Thoracic aorta (tissue), 2 donors: ENCODE measurements at regions not wholly inside any gene's neighbourhood (a gene's known extent, or its start where the extent isn't known, plus 50 kb on each side); places are given as distances from the start of the nearest gene placed in this dataset.

ENCODE experiments used
- ATAC-seq: fragments of 150-250 bp; one replicate; pipeline ENCODE4 v1.8.0; 2017; ENCODE audit warnings: low read depth; ENCODE audit not compliant: insufficient number of reproducible peaks, low FRiP score
- DNase-seq: peaks from one replicate; pipeline ENCODE4 v3.0.0-alpha.2; 2020; ENCODE audit warnings: low spot score
- H3K27ac ChIP-seq, 2 donors: fragments of 200-600 bp; sonication (generic); 1 replicate in 1 of 2; 2 replicates in 1 of 2; pipeline ENCODE4 v1.5.1; 2016; ENCODE audit warnings: mild to moderate bottlenecking in 2 of 2, moderate library complexity in 2 of 2
- H3K27me3 ChIP-seq: fragments of 200-600 bp; sonication (generic); replicated peaks from 2 replicates; pipeline ENCODE4 v1.6.0; 2016; ENCODE audit warnings: mild to moderate bottlenecking; ENCODE audit not compliant: insufficient read depth
- H3K36me3 ChIP-seq: fragments of 200-600 bp; sonication (generic); one replicate; pipeline ENCODE4 v1.5.1; 2016
- H3K4me1 ChIP-seq, 2 donors: fragments of 200-600 bp; sonication (generic); 1 replicate in 1 of 2; 2 replicates in 1 of 2; pipeline versions ENCODE4 v1.5.1 to v1.6.0; 2016; ENCODE audit warnings: low read depth in 2 of 2, mild to moderate bottlenecking in 1 of 2; ENCODE audit not compliant: control insufficient read depth in 1 of 2
- H3K4me3 ChIP-seq: fragments of 200-600 bp; sonication (generic); 2 replicates; pipeline ENCODE4 v1.5.1; 2016; ENCODE audit warnings: mild to moderate bottlenecking
- H3K9me3 ChIP-seq: fragments of 200-600 bp; sonication (generic); 2 replicates; pipeline ENCODE4 v1.5.1; 2016
- TF ChIP-seq, protein P1 (sequence below): fragments of 200-600 bp; sonication (generic); IDR thresholded peaks from one replicate; pipeline ENCODE4 v1.5.1; 2019; ENCODE audit warnings: antibody characterized with exemption

DNA sequence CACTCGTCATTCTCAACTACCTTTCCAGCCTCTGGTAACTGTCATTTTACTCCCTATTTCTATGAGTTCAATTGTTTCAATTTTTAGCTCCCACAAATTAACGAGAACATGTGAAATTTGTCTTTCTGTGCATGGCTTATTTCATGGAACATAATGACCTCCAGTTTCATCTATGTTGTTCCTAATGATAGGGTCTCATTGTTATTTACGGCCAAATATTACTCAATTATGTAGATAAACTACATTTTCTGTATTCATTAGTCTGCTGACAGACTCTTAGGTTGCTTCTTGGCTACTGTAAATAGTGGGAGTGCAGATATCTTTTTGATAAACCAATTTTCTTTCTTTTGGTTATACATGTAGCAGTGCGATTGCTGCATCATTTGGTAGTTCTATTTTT, 374.9 kb upstream of the ROBO1 start:
- Histone ChIP-seq H3K9me3 (no peaks in the 10 kb centered on the region), H3K36me3 (no peaks in the 10 kb centered on the region), H3K4me3 (no peak overlapping the region), H3K27me3 (no peaks in the 10 kb centered on the region), H3K27ac (no peak overlapping the region), H3K4me1 (no peaks in the 10 kb centered on the region)
- ATAC-seq (no peak), DNase-seq (no peak)
- TF ChIP-seq, protein P1, sequence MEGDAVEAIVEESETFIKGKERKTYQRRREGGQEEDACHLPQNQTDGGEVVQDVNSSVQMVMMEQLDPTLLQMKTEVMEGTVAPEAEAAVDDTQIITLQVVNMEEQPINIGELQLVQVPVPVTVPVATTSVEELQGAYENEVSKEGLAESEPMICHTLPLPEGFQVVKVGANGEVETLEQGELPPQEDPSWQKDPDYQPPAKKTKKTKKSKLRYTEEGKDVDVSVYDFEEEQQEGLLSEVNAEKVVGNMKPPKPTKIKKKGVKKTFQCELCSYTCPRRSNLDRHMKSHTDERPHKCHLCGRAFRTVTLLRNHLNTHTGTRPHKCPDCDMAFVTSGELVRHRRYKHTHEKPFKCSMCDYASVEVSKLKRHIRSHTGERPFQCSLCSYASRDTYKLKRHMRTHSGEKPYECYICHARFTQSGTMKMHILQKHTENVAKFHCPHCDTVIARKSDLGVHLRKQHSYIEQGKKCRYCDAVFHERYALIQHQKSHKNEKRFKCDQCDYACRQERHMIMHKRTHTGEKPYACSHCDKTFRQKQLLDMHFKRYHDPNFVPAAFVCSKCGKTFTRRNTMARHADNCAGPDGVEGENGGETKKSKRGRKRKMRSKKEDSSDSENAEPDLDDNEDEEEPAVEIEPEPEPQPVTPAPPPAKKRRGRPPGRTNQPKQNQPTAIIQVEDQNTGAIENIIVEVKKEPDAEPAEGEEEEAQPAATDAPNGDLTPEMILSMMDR = no peak

GRCh38 chr3:80141557-80141956, 373.8 kb upstream of the ROBO1 start:
- TF ChIP-seq, protein P1 = no peak
- Histone ChIP-seq H3K27me3 (no peaks in the 10 kb centered on the region), H3K4me3 (no peak overlapping the region), H3K4me1 (no peaks in the 10 kb centered on the region), H3K9me3 (no peaks in the 10 kb centered on the region), H3K27ac (no peak overlapping the region), H3K36me3 (no peaks in the 10 kb centered on the region)
- ATAC-seq (no peak), DNase-seq (no peak)

GRCh38 chr3:80116281-80116680, 348.5 kb upstream of the ROBO1 start:
- DNase-seq = no peak
- no peak overlapping the region for H3K4me3 ChIP-seq
- no peaks in the 10 kb centered on the region for H3K4me1 ChIP-seq
- no peaks in the 10 kb centered on the region for H3K27me3 ChIP-seq
- no peaks in the 10 kb centered on the region for H3K9me3 ChIP-seq
- TF ChIP-seq, protein P1 = no peak
- H3K27ac ChIP-seq = no peak overlapping the region
- ATAC-seq = no peak
- no peaks in the 10 kb centered on the region for H3K36me3 ChIP-seq

GRCh38 chr3:80114694-80115093, 346.9 kb upstream of the ROBO1 start:
- Histone ChIP-seq H3K27me3 (no peaks in the 10 kb centered on the region), H3K36me3 (no peaks in the 10 kb centered on the region), H3K9me3 (no peaks in the 10 kb centered on the region), H3K27ac (no peak overlapping the region), H3K4me1 (no peaks in the 10 kb centered on the region), H3K4me3 (no peak overlapping the region)
- no peak for ATAC-seq
- TF ChIP-seq, protein P1 = no peak
- DNase-seq = no peak

DNA sequence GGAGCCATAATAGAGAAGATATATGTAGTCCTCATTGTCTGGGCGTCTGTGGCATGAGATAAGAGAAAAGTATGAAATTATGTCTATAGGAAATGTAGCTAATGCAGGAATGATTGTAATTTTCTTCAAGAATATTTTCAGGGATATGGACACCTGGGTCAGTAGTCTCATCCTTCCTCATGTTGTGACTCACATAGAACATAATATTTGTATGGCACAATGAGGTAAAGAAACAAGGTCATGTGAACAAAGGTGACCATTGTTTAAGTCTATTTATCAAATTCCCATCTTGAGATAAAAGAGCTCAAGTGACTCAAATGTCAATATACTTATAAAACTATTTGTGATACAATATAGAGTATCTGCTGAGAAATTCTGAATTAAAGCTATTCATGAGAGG, 345.5 kb upstream of the ROBO1 start:
- TF ChIP-seq, protein P1 = no peak
- ATAC-seq = no peak
- H3K36me3 ChIP-seq = no peaks in the 10 kb centered on the region

More for the DNA sequence above, 345.5 kb upstream of the ROBO1 start:
- Histone ChIP-seq H3K4me3 (no peak overlapping the region), H3K27me3 (no peaks in the 10 kb centered on the region), H3K27ac (no peak overlapping the region), H3K4me1 (no peaks in the 10 kb centered on the region), H3K9me3 (no peaks in the 10 kb centered on the region)
- DNase-seq = no peak
